Stimulated activated CD4-positive, alpha-beta T cell treated with anti-CD3 and anti-CD28 coated beads, Interleukin-12 subunit alpha, Interleukin-12 subunit beta, amount 100 ng/mL, for 48 hours (primary cell): ENCODE measurements at regions not wholly inside any gene's neighbourhood (a gene's known extent, or its start where the extent isn't known, plus 50 kb on each side); places are given as distances from the start of the nearest gene placed in this dataset.

Experiments used
- DNase-seq, 3 donors: peaks; one replicate each; pipeline ENCODE4 v3.0.0-alpha.2; 2020; ENCODE audit warnings: low read depth in 2 of 3, low spot score in 1 of 3

GRCh38 chr2:212945526-212945925, 205.9 kb downstream of the IKZF2 start:
- no peak for DNase-seq

GRCh38 chr2:212943351-212943750, 208.1 kb downstream of the IKZF2 start:
- no peak for DNase-seq

- DNase-seq, result no peak
Observed at GRCh38 chr2:212941361-212941760, 210.1 kb downstream of the IKZF2 start.

GRCh38 chr2:212940816-212941215, 210.6 kb downstream of the IKZF2 start:
- DNase-seq, result no peak

- DNase-seq, result no peak
Observed at GRCh38 chr2:212939777-212940531, 211.5 kb downstream of the IKZF2 start.

- no peak for DNase-seq
Observed at GRCh38 chr2:212938144-212938793, 213.1 kb downstream of the IKZF2 start.

- DNase-seq, result no peak
Observed at GRCh38 chr2:212936572-212936971, 214.8 kb downstream of the IKZF2 start.

GRCh38 chr2:212935752-212936151, 215.7 kb downstream of the IKZF2 start:
- DNase-seq, result no peak

GRCh38 chr2:212931271-212931670, 220.1 kb downstream of the IKZF2 start:
- DNase-seq, result no peak

GRCh38 chr2:212930556-212931260, 220.7 kb downstream of the IKZF2 start:
- DNase-seq, result no peak

GRCh38 chr2:212929971-212930370, 221.4 kb downstream of the IKZF2 start:
- no peak for DNase-seq

GRCh38 chr2:212929116-212929515, 222.3 kb downstream of the IKZF2 start:
- DNase-seq, result no peak

- DNase-seq, result no peak
Observed at GRCh38 chr2:212928681-212929080, 222.7 kb downstream of the IKZF2 start.

GRCh38 chr2:212926940-212927339, 224.5 kb downstream of the IKZF2 start:
- DNase-seq, result no peak

GRCh38 chr2:212923393-212923792, 228.0 kb downstream of the IKZF2 start:
- DNase-seq, result no peak

GRCh38 chr2:212922701-212923100, 228.7 kb downstream of the IKZF2 start:
- DNase-seq, result no peak

GRCh38 chr2:212921711-212922110, 229.7 kb downstream of the IKZF2 start:
- no peak for DNase-seq

GRCh38 chr2:212921061-212921460, 230.4 kb downstream of the IKZF2 start:
- no peak for DNase-seq

GRCh38 chr2:212919238-212919637, 232.2 kb downstream of the IKZF2 start:
- no peak for DNase-seq

- DNase-seq, result no peak
Observed at GRCh38 chr2:212918336-212918735, 233.1 kb downstream of the IKZF2 start.

GRCh38 chr2:212915121-212915782, 236.2 kb downstream of the IKZF2 start:
- no peak for DNase-seq

- DNase-seq, result no peak
Observed at GRCh38 chr2:212914392-212914791, 237.0 kb downstream of the IKZF2 start.
